ENCODE measurements at regions not wholly inside any gene's neighbourhood (a gene's known extent, or its start where the extent isn't known, plus 50 kb on each side); places are given as distances from the start of the nearest gene placed in this dataset.

DNA sequence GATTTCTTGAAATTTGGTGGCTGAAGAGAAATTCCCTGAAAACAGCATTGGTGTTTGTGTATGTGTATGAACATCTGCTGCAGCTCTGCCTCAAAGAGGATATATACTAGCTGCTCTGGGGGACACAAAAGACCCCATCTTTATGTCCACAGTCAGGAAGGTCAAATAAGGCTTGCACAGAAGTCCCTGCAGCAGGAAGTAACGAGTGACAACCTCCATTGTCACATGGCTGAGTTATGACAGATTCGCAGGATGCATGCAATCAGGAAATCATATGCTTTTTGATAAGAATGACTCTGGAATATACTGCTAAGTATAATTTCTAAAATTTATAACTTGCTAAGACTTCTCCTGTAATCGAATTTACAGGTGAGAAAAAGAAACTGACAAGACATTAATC, 225.9 kb upstream of the CST7 start:
- no peak for TF ChIP-seq FOS (IDR thresholded peaks at IDR 0.05; ENCODE audit: low read depth, low read length)
- TF ChIP-seq RAD21 (IDR thresholded peaks at IDR 0.05; ENCODE audit: low read length): no peak
- TF ChIP-seq, protein P1, sequence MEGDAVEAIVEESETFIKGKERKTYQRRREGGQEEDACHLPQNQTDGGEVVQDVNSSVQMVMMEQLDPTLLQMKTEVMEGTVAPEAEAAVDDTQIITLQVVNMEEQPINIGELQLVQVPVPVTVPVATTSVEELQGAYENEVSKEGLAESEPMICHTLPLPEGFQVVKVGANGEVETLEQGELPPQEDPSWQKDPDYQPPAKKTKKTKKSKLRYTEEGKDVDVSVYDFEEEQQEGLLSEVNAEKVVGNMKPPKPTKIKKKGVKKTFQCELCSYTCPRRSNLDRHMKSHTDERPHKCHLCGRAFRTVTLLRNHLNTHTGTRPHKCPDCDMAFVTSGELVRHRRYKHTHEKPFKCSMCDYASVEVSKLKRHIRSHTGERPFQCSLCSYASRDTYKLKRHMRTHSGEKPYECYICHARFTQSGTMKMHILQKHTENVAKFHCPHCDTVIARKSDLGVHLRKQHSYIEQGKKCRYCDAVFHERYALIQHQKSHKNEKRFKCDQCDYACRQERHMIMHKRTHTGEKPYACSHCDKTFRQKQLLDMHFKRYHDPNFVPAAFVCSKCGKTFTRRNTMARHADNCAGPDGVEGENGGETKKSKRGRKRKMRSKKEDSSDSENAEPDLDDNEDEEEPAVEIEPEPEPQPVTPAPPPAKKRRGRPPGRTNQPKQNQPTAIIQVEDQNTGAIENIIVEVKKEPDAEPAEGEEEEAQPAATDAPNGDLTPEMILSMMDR (conservative IDR thresholded peaks at IDR 0.05; ENCODE audit: low read depth, low read length): no peak
- no peak for TF ChIP-seq MAZ (IDR thresholded peaks at IDR 0.05; ENCODE audit: borderline replicate concordance, low read depth, low read length)
- TF ChIP-seq RCOR1 (IDR thresholded peaks at IDR 0.05; ENCODE audit: insufficient replicate concordance, low read length): no peak
- TF ChIP-seq, protein P2, sequence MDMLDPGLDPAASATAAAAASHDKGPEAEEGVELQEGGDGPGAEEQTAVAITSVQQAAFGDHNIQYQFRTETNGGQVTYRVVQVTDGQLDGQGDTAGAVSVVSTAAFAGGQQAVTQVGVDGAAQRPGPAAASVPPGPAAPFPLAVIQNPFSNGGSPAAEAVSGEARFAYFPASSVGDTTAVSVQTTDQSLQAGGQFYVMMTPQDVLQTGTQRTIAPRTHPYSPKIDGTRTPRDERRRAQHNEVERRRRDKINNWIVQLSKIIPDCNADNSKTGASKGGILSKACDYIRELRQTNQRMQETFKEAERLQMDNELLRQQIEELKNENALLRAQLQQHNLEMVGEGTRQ (IDR thresholded peaks at IDR 0.05; ENCODE audit: low read depth, low read length): no peak
- TF ChIP-seq RFX5 (IDR thresholded peaks at IDR 0.05; ENCODE audit: low read depth, low read length): no peak
- TF ChIP-seq POLR2A (IDR thresholded peaks at IDR 0.05; ENCODE audit: low read depth, low read length): no peak
- TF ChIP-seq, protein P3, sequence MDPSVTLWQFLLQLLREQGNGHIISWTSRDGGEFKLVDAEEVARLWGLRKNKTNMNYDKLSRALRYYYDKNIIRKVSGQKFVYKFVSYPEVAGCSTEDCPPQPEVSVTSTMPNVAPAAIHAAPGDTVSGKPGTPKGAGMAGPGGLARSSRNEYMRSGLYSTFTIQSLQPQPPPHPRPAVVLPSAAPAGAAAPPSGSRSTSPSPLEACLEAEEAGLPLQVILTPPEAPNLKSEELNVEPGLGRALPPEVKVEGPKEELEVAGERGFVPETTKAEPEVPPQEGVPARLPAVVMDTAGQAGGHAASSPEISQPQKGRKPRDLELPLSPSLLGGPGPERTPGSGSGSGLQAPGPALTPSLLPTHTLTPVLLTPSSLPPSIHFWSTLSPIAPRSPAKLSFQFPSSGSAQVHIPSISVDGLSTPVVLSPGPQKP (IDR thresholded peaks at IDR 0.05; ENCODE audit: borderline replicate concordance, low read depth, low read length): no peak
- TF ChIP-seq CHD1 (IDR thresholded peaks at IDR 0.05; ENCODE audit: low read depth, low read length): no peak
- TF ChIP-seq MXI1 (IDR thresholded peaks at IDR 0.05; ENCODE audit: borderline replicate concordance, low read depth, low read length): no peak
- TF ChIP-seq CEBPB (IDR thresholded peaks at IDR 0.05; ENCODE audit: low read depth, low read length): no peak
